Stimulated activated CD8-positive, alpha-beta memory T cell treated with anti-CD3 and anti-CD28 coated beads, Interleukin-4, amount 100 ng/mL, for 1 hour (primary cell): ENCODE measurements at regions not wholly inside any gene's neighbourhood (a gene's known extent, or its start where the extent isn't known, plus 50 kb on each side); places are given as distances from the start of the nearest gene placed in this dataset.

Experiments used
- DNase-seq, 2 donors: peaks; one replicate each; pipeline ENCODE4 v3.0.0-alpha.2; 2020; ENCODE audit warnings: low read depth in 2 of 2, low spot score in 1 of 2

GRCh38 chr15:55031727-55032126 is 165.0 kb downstream of the RSL24D1 start:
- no peak for DNase-seq

GRCh38 chr15:55026381-55026780 is 170.4 kb downstream of the RSL24D1 start:
- DNase-seq = no peak

GRCh38 chr15:55017635-55018034 is 179.1 kb downstream of the RSL24D1 start:
- DNase-seq = no peak

- DNase-seq = no peak
Measured at GRCh38 chr15:55016225-55016624, 180.5 kb downstream of the RSL24D1 start.

- DNase-seq = no peak
Measured at GRCh38 chr15:55015093-55015445, 181.7 kb downstream of the RSL24D1 start.

GRCh38 chr15:55014391-55015092 is 182.2 kb downstream of the RSL24D1 start:
- no peak for DNase-seq

GRCh38 chr15:55008421-55008820 is 188.3 kb downstream of the RSL24D1 start:
- no peak for DNase-seq

- DNase-seq = no peak
Measured at GRCh38 chr15:55007561-55007960, 189.2 kb downstream of the RSL24D1 start.

GRCh38 chr15:55005679-55006078 is 191.1 kb downstream of the RSL24D1 start:
- DNase-seq = no peak

- no peak for DNase-seq
Measured at GRCh38 chr15:55003965-55004873, 192.5 kb downstream of the RSL24D1 start.

GRCh38 chr15:54998661-54999060 is 198.1 kb downstream of the RSL24D1 start:
- no peak for DNase-seq

- DNase-seq = no peak
Measured at GRCh38 chr15:54990793-54991192, 205.9 kb downstream of the RSL24D1 start.

- no peak for DNase-seq
Measured at GRCh38 chr15:54987881-54988280, 208.9 kb downstream of the RSL24D1 start.

GRCh38 chr15:54979964-54980363 is 216.8 kb downstream of the RSL24D1 start:
- DNase-seq = no peak

- DNase-seq = no peak
Measured at GRCh38 chr15:54962637-54963036, 234.1 kb downstream of the RSL24D1 start.

GRCh38 chr15:54960266-54960665 is 236.5 kb downstream of the RSL24D1 start:
- DNase-seq = no peak

GRCh38 chr15:54941417-54941816 is 255.3 kb downstream of the RSL24D1 start:
- DNase-seq = no peak

- no peak for DNase-seq
Measured at GRCh38 chr15:54917312-54917711, 279.4 kb downstream of the RSL24D1 start.

- DNase-seq = no peak
Measured at GRCh38 chr15:54915380-54915779, 281.4 kb downstream of the RSL24D1 start.

GRCh38 chr15:54884312-54884711 is 312.4 kb downstream of the RSL24D1 start:
- DNase-seq = no peak

GRCh38 chr15:54859982-54860381 is 336.8 kb downstream of the RSL24D1 start:
- no peak for DNase-seq

- no peak for DNase-seq
Measured at GRCh38 chr15:54854667-54855066, 342.1 kb downstream of the RSL24D1 start.
